NCI-H2081 (cell line): ENCODE measurements at regions not wholly inside any gene's neighbourhood (a gene's known extent, or its start where the extent isn't known, plus 50 kb on each side); places are given as distances from the start of the nearest gene placed in this dataset.
"Not testable (repeated sequence)": the region's sequence is repeated elsewhere in the genome, so short reads cannot be mapped to it uniquely, and the experiment has no call there.

Experiments
- DNase-seq, 2 experiments: peaks; one replicate each; lab custom pipeline; 2025; lab: John Stamatoyannopoulos, UW

DNA sequence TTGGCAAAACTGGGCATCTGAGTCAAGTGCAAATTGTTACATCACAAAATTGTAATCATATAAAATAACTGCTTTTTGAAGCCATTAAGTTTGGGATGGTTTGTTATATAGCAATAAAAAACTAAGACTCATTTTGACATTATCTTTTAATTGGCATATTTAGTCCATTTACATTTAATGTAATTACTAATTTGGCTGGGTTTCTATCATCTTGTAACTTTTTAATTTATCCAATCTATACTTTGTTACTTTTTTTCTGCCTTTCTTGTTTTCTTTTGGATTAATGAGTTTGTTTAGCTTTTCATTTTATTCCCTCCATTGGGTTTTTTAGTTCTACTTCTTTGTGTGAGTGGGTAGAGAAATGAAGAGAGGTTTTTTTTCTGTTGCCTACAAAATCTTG lies 76.3 kb downstream of the DRAM2 start:
- DNase-seq = no peak

DNA sequence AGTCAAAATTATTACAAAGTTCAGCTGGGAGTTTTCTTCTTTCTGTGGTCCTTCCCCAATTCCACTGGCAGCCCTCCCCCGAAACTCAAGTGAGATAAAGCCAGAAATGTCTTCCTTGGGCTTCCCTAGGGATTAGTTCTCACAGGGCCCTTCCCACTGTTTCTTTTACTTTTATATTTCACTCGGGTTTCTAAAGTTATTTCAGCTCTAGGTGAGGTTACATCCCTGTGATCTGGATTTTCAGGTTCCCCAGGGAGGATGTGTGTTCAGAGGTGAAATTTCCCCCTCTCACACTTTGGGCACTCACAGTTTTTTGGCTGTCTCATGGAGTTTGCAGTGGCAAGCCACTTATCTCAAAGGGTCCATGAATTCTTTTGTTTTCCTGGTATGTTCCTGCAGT lies 77.3 kb downstream of the DRAM2 start:
- no peak for DNase-seq

DNA sequence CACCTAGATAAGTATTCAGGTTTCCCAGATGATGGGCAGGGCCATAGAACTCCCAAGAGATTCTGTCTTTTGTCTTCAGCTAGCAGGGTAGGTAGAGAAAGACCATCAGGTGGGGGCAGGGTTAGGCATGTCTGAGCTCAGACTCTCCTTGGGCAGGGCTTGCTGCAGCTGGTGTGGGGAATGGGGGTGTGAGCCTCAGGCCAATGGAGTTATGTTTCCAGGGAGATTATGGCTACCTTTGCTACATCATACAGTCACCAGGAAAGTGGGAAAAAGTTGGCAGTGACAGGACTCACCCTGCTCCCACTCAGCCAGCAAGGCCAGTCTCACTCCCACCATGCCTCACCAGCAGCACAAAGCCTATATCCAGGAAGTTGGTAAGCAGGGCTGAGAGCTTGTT lies 77.8 kb downstream of the DRAM2 start:
- no peak for DNase-seq

DNA sequence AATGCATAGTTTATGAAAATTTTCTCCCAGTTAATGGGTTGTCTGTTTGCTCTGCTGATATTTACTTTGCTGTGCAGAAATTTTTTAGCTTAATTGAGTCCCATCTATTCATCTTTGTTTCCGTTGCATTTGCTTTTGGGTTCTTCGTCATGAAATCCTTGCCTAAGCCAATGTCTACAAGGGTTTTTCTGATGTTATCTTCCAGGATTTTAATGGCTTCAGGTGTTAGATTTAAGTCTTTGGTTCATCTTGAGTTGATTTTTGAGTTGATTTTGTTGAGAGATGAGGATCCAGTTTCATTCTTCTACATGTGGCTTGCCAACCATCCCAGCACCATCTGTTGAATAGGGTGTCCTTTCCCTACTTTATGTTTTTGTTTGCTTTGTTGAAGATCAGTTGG lies 85.2 kb downstream of the DRAM2 start:
- DNase-seq = no peak

DNA sequence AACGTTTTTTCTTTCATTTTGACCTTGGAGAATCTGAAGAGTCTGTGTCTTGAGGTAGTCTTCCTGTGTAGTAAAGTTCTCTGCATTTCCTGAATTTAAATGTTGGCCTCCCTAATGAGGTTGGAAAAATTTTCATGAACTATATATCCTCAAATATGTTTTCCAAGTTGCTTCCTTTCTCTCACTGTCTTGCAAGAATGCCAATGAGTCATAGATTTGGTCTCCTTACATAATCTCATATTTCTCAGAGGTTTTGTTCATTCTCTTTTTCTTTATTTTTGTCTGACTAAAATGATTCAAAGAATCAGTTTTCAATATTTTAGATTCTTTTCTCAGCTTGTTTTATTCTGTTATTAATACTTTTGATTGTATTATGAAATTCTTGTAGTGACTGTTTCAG lies 87.6 kb downstream of the DRAM2 start:
- no peak for DNase-seq

DNA sequence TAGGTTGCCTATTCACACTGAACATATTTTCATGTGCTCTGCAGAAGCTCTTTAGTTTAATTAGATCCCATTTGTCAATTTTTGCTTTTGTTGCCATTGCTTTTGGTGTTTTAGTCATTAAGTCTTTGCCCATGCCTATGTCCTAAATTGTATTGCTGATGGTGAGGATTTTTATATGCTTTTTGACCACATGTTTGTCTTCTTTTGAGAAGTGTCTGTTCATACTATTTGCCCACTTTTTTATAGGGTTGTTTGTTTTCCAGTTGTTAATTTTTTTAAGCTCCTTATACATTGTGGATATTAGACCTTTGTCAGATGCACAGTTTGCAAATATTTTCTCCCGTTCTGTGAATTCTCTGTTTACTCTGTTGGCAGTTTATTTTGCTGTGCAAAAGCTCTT lies 84.5 kb upstream of the LRIF1 start:
- not testable (repeated sequence) for DNase-seq

DNA sequence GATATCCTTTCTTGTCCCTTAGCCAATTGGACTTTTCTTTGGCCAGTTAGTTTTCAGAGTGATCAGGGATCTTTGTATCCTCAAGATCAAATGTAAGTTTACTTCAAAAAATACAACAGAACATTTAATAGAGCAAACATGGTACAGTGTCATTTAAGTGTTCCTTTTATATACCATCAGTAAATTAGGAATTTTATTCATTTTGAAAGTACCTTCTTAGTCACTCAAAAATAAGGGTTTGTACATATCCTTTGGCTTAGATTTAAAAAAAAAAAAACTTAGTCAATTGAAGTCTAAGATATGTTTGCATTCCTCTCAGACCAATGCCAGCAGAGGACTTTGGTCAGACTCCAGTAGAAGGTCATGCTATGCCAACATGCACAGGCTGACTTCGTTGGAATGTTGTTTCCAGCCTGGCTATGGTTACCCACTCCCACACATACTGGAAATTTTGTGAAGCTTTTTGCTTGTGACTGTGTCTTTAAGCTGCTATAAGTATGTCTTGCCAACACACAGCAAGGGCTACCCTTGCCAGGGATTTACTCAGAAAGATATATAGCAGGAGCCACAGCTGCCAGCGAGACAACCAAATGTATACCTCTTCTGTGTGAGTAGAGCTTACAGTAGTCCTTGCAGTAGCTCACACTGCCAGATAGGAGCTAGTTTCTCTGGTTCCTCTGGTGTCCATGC lies 81.5 kb upstream of the LRIF1 start:
- DNase-seq = no peak

DNA sequence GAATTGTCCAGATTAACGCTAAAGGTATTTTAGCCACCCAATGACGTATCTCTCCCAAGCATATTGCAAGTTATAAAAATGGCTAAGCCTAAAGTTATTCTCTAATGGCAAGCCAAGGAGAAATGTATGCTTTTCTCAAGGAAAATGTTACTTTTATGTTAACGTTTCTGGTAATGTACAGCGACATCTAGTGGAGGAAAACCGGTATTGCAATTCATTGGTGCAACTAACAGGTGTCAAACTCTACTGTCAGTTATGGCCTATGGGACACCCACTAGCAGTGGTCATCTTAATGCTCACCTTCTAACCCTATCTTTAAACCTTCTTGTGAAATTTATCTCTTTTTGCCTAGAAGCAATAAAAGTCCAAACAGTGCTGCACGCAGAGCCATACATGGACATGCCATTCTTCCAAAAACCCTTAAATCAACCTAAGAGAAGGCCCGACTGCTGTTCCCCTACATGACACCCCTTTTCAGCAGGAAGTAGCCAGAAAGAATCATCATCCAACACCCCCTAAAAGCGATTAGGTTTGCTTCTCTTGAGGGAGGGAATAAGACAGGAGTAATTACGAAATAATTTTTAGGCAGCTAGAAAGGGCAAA lies 68.7 kb upstream of the LRIF1 start:
- peak in 1 of 2 experiments; percentile 27 for DNase-seq

DNA sequence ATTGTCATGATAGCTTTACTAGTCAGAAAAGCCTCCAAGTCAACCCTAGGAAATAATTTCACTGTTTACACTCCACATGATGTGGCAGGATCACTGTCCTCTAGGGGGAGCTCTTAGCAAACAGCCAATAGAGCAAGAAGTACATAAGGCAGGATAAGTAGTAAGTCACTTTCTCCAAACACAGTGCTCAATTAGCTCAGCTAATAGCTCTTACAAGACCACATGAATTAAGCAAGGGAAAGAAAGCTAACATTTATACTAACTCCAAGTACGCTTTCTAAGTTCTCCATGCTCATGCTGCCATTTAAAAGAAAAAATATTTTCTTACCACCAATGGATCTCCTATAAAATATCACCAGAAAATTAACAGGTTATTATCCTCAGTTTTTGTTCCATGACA lies 66.9 kb upstream of the LRIF1 start:
- peak; percentile 39 to 49 for DNase-seq

DNA sequence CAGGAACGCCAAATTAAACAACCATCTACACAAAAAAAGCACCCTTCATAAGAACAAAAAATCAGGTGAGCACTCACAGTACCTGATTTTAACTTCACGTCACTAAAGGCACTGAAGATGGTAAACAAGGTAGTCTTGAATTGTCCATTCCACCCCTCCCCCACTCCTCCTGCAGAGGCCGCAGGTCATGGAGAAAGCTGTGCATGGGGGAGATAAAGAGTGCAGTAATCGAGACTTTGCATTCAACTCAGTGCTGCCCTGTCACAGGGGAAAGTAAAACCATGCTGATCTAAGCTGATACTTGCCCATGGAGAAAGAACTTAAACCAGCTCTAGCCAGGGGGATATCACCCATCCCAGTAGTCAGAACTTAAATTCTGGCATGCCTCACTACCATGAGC lies 61.4 kb upstream of the LRIF1 start:
- DNase-seq = no peak

DNA sequence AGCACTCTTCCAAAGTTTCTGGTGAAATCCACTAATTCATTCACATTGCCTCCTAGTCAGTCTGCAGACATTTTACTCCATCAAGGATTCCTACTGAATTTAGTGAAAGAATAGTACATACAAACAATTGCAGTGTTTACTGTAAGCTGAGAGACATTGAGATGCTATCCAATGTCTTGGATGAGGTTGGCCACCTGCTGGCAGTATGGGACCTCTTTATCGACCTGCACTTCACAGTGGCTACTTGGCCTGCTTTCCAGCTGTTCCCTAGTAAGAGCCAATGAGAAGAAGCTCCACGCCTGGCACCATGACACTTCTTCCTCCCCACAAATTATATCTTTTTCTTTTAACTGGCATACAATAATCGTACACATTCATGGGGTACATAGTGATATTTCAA lies 51.5 kb upstream of the LRIF1 start:
- no peak for DNase-seq
